Anterior cingulate cortex (tissue), 58 donors: ENCODE measurements at regions not wholly inside any gene's neighbourhood (a gene's known extent, or its start where the extent isn't known, plus 50 kb on each side); places are given as distances from the start of the nearest gene placed in this dataset.

Experiments used
- DNase-seq, 58 donors: peaks; one replicate each; lab custom pipeline; 2025; lab: John Stamatoyannopoulos, UW

GRCh38 chr22:45094081-45094720 is 69.5 kb upstream of the NUP50 start:
- no peak for DNase-seq

- no peak for DNase-seq
These were observed 68.9 kb upstream of the NUP50 start for GRCh38 chr22:45094825-45095224.

GRCh38 chr22:45096256-45096907 is 67.3 kb upstream of the NUP50 start:
- peak in 51 of 58 donors; percentile 5 to 81 (median 36) for DNase-seq

GRCh38 chr22:45097061-45097460 is 66.7 kb upstream of the NUP50 start:
- no peak for DNase-seq

GRCh38 chr22:45098056-45098455 is 65.7 kb upstream of the NUP50 start:
- DNase-seq: no peak

GRCh38 chr22:45099961-45100360 is 63.8 kb upstream of the NUP50 start:
- DNase-seq: no peak

- DNase-seq: peak in 28 of 58 donors; percentile 3 to 44 (median 14)
These were observed 62.1 kb upstream of the NUP50 start for GRCh38 chr22:45101515-45102227.

GRCh38 chr22:45102896-45103420 is 60.8 kb upstream of the NUP50 start:
- DNase-seq: no peak

GRCh38 chr22:45103756-45104155 is 60.0 kb upstream of the NUP50 start:
- no peak for DNase-seq

GRCh38 chr22:45104313-45104712 is 59.4 kb upstream of the NUP50 start:
- DNase-seq: no peak

GRCh38 chr22:45105281-45105702 is 58.4 kb upstream of the NUP50 start:
- no peak for DNase-seq

GRCh38 chr22:45107671-45108070 is 56.1 kb upstream of the NUP50 start:
- DNase-seq: no peak

- DNase-seq: no peak
These were observed 51.4 kb upstream of the NUP50 start for GRCh38 chr22:45112136-45112879.
